DMS114 treated with DMSO at 0.1 percent for 48 hours (cell line): ENCODE measurements at regions not wholly inside any gene's neighbourhood (a gene's known extent, or its start where the extent isn't known, plus 50 kb on each side); places are given as distances from the start of the nearest gene placed in this dataset.

ENCODE experiments used
- DNase-seq: peaks from one replicate; lab custom pipeline; 2025; ENCODE audit not compliant: unreplicated experiment; lab: John Stamatoyannopoulos, UW

DNA sequence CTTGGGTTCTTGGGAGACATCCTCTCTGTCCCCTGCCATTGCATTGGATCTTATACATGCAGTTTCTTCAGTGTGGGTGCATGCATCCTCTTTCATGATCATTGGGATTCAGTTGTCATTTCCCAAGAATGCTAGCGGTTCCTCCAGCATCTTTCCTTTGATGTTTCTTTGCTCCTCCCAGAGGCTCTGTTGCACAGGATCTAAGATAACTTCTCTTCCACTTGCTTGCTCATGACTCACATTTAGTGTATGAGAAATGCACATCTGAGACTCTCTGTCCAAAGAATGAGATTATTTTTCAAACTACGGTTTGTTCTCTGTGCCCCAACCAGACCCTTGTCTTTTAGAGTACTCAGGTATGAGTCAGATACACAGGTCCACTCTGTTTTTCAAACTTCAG, 197.1 kb downstream of the NDFIP2 start:
- no peak for DNase-seq

DNA sequence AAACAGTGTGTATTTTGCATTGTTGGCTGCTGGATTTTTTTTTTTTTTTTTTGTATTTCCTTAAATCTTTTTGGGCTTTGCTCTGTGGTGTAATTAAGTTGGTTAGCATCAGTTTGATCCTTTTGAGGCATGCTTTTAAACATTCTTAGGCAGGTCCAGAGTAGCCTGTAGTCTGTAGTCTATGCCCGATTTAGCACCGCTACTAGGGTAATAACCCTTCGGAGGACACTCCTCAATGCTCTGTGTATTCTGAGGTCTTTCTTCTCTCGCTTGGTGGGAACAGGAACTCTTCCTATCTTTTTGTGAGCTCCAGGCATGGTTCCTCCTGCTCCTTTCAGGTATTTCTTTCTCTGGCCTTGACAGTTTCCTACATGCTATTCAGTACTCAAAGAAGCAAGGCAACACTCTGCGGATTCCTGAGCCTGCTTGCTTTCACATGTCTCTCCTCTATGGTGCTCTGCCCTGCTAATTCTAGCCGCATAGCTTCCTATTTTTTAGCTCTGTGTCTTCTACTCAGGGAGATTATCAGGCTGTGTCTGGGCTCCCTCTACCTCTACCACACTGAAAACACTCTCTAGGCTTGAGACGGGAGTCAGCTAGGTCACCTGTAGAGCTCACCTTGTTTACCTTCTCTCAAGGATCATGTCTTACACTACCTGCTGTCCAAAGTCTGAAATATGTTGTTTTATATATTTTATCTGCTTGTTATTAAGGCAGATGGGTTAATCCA, 195.1 kb downstream of the NDFIP2 start:
- no peak for DNase-seq

DNA sequence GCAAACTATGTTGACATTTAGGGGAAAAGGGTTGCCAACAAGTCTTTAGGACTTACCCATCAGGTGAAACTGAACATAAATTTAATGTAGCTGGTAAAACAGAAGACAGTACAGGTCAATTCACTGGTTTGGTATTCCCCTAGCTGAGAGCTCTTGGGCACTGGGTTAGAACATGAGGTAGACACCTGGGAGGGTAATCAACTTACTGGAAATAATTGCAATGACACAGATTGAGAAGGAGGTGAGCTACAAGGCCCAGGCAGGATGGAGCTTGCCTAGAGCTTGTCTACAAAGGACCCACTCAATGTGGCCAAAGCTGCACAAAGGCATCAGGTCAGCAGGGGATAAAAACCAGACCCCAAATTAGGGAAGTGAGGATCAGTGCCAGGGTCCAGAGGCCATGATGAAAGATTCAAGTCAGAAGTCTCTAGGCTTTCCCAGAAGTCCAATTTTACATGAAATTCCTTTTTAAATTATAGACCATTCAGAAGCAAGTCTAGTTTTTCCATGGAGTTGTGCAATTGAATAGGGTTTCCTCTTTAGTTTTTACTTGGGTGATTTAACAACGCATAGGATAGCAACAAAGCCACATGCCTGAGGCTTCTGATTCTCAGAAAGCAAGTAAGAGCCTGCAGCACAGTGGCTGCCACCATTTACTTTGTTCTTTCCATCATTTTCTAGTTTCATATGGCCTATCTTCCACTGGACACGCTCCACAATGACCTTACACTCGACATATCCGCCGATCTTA, 194.0 kb downstream of the NDFIP2 start:
- DNase-seq, result no peak

DNA sequence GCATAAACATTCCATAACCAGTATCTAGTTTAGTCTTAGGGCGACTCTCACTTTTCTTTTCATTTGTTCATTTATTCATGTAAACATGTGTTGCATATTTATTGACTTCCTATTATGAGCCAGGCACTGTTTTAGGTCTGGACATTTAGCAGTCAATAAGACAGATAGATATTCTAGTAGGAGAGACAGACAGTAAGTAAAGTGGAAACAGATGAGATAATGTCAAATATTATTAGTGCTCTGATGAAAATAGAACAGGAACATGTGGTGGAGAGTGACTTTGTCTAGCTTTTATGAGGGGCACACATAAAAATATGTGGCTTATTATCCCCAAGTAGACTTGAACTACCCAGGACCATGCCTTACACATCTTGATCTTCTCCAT, 193.0 kb downstream of the NDFIP2 start:
- no peak for DNase-seq

DNA sequence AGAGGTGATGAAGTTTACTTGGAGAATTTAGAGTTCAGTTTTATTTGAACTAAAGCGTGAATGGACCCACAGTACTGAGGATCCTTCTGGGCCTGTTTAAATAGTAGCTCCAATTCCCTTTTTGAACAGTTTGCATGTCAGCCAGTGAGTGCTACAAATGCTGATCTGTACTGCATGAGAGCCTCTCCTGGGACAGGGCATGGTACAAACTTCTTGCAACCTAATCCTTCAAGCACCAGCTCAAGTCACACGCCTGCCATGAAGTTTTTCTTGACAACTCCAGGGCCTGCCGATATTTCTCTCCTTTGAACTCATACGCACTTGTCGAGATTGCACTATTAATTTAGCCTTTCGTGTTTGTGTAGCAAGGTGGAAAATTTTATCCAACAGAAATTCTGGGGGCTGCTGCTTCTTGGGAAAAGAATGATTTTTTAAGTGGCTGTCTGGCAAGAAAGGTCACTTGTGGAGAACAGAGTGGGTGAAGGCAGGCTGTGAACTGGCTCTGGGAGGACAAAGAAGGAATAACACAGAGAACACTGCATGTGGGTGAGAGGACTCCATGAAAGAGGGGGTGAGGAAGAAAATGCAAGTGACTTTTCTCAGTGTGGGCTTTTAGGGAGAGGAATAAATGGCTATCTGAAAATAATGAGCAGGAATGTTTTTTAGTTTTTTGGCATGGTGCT, 192.5 kb downstream of the NDFIP2 start:
- DNase-seq, result no peak

DNA sequence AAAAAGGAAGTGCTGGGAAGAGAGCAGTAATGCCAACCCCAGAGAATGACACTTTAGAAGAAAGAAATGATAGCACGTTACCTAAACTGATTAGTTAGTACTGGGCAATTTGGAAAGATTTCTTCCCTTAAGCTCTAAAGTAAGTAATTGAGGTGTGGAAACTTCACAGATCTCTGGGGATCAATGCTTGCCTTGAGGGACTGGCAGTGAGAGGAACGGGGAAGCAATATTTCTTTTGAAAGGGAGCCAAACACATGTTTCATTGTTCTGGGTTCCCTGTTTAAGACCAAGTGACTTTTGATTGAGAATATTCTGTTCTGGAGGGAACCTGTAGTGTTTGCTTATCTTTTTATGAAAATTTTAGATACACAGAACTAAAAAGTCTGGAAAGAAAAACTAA, 190.5 kb downstream of the NDFIP2 start:
- DNase-seq, result no peak

DNA sequence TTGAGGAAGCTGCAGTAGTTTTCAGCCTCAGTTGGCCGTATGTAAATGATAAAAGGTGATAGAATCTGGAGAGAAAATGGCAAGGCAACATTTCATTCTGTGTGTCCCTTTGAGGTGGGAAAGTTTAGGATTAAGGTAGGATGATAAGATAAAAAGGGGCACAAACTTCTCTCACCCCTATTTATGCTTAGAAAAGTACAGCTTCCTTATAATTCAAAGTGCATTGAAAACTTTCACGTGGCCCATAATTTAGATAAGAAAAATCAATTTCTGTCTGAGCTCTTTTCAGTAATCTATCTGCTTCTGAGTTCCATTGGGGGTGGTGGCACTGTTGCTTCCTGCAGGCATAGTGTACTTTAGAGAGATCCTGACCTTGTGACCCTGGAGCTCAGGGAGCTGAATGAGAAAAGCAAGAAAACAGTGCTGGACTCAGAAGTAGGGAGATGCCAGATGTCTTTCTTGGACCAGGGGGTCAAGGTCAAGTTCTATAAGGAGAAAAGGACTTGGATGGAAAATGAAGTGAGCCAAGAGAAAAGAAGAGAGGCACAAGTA, 187.3 kb downstream of the NDFIP2 start:
- no peak for DNase-seq

DNA sequence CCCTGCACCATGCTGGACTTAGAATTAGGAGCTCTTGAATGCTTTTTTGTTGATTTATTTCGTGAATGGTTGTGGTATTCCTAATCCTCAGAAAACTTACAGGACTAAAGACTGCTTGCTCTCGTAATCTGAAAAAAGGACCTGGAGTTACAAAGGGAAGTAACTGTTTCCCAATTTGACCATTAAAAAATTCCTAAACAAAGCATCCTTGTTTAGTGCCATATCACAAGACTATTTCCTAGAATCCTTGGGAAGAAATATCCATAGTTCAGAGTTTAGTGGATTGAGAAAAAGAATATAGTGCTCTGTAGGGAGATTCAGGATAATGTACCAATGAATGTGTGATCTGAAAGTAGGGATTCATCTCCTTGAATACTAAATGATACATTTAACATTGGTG, 186.8 kb downstream of the NDFIP2 start:
- no peak for DNase-seq

DNA sequence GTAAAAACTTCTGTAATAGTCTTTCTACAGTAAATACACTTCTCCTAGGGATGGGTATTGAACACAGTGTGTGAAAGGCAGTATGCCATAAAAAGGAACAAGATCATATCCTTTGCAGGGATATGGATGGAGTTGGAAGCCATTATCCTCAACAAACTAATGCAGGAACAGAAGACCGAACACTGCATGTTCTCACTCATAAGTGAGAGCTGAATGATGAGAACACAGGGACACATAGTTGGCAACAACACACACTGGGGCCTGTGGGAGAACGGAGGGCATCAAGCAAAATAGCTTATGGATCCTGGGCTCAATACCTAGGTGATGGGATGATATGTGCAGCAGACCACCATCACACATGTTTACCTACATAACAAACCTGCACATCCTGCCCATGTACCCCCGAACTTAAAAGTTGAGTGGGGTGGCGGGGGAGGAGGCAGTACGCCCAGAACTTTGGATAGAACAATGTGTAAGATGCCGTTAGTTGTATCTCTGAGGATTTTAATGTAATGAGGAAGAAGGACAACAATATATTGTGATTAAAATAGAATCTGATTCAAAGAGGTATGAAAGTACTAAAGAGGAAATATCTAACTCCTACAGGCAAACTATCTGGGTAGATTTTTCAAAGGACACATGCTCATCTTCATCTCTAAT, 183.2 kb downstream of the NDFIP2 start:
- DNase-seq, result no peak

DNA sequence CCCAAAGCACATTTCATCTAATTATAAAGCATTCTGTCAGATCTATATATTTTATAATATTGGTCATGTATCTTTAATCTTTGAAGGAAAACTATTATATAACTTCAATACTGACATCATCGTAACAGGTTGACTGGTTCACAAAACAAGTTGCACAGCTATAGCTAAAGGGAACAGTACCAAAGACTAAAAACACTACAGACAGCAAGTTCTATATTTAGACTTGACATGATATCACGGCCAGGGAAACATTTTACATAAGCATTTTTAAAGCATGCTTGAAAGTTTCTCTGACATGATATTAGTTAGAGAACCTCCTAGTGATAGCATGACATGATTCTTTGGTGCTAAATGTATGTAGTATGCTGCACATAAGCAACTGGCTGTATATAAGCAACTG, 182.5 kb downstream of the NDFIP2 start:
- no peak for DNase-seq

DNA sequence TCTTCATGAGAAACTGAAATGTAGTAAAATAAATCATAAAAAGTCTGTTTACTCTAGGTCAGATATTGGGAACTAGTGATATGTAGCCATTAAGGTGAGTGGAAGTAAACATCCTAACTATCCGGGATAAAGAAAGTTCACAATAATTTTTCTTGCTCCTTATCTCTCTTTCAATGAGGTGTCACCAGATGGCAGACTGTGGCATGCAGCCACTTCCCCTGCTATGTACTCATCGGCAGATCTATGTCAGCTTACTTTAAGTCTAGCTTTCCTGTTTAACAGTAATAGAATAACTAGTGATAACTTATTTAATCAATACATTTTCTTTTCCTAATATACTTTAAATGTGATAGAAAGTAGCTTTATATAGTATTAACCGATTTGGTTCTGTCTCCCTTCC, 181.9 kb downstream of the NDFIP2 start:
- no peak for DNase-seq

DNA sequence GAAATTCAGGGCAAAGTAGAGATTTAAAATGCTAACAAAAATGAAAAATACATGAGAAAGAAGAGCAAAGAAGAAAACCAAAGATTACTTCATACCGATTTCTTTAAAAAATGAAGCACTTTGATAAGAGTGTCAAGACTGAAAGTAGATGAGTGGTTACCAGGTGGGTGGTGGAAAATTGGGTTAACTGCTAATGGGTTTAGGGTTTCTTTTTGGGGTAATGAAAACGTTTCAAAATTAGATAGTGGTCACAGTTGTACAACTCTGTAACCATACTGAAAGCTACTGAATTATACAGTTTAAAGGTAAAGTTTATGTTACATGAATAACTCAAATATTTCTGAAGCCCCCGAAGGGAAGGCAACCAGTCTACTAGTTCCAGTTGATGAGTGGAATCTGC, 179.4 kb downstream of the NDFIP2 start:
- DNase-seq, result no peak

DNA sequence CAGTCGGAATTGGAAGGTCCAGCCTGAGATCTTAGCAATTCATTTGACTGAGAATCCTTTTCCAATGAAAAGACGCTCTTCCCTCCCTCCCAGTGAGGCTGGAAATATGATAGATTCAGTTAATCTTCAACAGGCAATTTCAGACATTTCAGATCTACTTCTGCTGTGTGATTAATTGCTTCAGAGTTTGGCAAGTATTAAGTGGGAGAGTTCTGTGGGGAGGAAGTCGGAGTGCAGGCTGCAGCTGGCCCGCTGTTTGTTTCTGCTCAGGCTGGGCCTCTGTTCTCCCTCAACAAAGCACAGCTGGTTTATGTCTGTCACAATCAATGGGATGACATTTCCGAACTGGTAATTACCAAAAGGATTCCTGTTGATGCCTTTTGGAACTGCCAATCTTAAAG, 178.2 kb downstream of the NDFIP2 start:
- no peak for DNase-seq

DNA sequence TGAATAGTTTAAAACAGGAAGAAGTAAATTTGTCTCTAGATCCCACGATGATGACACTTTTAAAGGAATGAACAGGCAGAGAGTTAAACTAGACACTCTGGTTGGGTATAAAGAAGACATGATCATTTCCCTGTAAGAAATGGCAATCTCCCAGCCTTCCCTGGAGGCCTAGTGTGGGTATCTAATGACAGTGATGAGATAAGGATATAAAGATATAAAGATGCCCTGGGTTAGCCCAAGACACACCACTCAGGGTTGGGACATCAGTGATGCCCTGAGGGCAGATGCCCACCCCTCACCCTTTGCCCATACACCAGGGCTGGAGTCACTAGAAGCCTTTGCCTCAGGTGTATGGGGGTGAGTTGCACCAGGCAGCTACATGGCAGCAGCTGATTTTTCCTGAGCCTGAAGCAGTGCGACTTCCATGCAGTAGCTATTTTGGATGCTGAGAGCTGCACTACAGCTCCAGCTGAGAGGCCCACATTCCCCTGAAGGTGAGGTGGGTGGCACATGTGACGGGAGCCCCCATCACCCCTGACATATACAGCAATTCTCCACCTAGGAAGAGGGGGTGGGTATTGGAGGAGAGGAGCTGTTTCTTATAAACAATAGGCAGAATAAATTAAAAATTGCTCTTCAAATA, 177.5 kb downstream of the NDFIP2 start:
- DNase-seq, result no peak

DNA sequence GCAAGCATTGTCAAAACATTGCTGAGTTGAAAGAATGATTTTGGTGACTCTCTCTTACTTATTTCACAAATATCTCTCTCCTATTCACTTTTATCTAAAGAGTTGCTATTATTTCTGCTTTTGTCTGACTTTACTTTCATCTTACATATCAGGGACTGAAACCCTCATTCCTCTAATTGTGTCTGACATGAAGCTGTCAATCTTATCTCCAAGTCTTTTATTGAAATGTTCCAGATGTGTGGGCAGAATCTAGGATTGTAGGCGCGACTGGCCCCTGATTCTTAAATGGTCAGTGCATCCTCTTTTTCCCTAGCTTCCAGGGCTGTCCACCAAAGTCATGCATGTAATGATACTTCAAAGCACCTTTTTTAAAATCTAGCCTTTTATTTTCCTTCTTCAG, 174.6 kb downstream of the NDFIP2 start:
- DNase-seq, result no peak

DNA sequence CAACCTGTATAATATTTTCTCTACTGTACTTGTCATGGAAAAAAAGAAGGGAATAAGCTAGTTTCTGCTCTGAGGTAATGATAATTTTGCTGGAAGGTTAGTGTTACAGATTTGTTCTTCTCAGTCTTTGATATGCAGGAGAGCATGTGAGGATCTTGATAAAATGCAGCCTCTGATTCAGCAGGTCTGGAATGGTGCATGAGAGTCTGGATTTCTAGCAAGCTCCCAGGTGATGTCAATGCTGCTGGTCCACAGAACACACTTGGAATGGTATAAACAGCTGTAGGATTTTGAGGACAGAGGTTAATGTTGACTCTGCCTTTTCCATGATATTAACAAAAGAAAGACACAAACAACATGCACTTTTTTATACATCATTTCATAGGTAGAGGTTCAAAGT, 173.6 kb downstream of the NDFIP2 start:
- no peak for DNase-seq

DNA sequence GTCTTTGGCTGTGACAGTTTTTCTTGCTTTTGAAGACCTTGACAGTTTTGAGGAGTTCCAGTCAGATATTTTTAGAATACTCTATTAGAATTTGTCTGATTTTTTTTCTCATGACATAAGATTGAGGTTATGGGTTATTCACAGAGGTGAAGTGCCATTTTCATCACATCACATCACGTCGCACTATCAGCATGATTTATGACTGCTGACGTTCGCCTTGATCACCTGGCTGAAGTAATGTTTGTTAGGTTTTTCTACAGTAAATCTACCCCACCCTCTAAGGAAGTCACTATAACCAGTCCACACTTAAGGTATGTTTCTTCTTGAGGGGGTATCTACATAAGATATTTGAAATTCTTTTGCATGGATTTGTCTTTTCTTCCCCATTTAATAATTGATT, 169.7 kb downstream of the NDFIP2 start:
- DNase-seq, result no peak

DNA sequence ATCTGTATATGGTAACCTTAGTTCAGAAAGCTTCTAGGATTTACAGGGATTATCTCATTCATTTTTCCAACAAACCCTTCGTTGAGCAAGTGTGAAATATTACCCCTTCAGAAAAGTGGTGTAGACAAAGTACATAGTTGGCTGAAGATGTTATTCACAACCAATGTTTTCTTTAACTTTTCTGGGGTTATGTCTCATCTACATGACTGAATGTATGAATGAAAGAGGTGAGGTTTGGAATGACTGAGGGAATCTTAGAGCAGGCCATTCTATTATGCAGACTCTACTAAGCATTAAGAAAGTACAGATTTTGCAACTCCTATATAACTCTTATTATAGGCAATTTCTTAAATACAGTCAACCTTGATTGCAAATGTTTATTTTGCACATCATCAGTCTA, 167.2 kb downstream of the NDFIP2 start:
- DNase-seq, result no peak

DNA sequence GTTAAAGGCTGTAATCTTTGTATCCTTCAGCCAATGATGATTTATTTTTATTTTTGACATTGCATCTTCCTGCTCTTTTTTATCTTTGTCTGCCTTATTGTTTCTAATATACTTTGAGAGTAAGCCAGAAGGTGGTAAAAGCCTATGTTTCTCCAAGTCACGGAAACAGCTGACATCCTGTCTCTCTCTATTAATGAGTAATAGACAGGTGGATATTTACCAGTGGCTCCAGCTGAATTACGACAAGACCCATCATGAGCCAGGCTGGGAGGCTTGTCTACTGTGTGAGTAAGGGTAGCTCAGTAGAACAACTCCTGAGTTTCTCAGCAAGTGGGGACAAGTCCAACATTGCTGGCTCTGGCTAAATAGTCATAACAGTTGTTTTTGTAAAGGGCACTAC, 166.6 kb downstream of the NDFIP2 start:
- no peak for DNase-seq

DNA sequence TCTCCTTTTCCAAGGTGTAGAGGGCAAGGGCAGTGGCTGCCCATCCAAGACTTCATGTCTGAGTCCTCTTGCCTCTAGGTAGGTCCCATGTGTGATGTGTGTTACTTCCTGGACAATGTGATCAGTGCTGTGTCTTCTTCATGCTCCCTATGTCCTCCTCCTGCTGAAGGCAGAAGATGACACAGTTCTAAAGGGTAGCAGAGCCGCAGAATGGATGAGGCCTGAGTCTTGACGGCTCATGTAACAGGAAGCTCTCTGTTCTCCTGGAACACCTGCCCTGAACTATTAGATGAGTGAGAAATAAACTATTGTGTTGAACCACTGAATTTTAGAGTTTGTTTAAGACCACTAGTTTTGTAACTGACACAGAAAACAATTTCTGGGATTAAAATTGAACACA, 165.9 kb downstream of the NDFIP2 start:
- DNase-seq, result no peak

DNA sequence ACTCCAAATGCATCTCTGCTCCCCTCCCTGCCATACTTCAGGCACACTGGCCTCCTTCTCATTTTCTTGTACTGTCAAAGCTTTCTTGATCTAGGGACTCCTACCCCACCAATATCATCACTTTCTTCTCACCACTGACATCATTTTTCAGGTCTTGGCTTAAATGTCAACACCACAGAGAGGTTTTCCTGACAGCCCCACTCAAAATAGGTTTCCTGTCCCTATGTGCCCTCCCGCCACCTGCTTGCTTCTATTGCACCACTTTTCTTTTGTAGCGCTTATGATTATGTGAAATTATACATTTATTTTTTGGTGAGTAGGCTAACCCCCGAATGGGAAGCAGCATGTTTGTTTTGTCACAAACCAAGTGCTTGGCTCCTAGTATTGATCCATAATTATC, 164.6 kb downstream of the NDFIP2 start:
- no peak for DNase-seq
